D721Med (cell line): ENCODE measurements at regions not wholly inside any gene's neighbourhood (a gene's known extent, or its start where the extent isn't known, plus 50 kb on each side); places are given as distances from the start of the nearest gene placed in this dataset.

Experiments used
- DNase-seq: peaks from one replicate; pipeline ENCODE4 v3.0.0; 2011; ENCODE audit warnings: low spot score; ENCODE audit not compliant: insufficient read length
- FAIRE-seq: peaks from 2 replicates; lab custom pipeline; 2011; peaks lifted over from hg19 to GRCh38; lab: Jason Lieb, UNC
- TF ChIP-seq, protein P1 (sequence below): IDR thresholded peaks from 2 replicates; pipeline ENCODE4 v1.5.1; 2012; ENCODE audit warnings: mild to moderate bottlenecking, control low read depth; ENCODE audit not compliant: insufficient read depth; ENCODE audit errors: missing control alignments

DNA sequence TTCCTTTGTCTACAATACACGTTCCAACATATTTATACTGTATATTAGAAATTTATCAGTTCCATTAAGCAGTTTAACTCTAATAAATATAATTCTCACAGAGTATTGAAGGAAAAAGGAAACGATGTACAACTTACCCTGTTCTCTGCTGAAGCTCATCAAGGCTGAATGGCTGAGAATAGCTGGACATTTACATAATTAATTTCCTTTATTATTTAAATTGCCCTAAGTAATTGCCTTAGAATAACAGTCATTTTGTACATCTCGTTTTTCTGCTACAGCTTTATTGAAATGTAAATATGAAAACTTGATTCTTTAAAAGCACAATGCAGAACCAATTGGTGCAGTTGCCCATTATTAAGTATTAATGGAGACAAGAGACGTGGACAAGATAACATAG lies 648.3 kb upstream of the ATXN8OS start:
- TF ChIP-seq, protein P1, sequence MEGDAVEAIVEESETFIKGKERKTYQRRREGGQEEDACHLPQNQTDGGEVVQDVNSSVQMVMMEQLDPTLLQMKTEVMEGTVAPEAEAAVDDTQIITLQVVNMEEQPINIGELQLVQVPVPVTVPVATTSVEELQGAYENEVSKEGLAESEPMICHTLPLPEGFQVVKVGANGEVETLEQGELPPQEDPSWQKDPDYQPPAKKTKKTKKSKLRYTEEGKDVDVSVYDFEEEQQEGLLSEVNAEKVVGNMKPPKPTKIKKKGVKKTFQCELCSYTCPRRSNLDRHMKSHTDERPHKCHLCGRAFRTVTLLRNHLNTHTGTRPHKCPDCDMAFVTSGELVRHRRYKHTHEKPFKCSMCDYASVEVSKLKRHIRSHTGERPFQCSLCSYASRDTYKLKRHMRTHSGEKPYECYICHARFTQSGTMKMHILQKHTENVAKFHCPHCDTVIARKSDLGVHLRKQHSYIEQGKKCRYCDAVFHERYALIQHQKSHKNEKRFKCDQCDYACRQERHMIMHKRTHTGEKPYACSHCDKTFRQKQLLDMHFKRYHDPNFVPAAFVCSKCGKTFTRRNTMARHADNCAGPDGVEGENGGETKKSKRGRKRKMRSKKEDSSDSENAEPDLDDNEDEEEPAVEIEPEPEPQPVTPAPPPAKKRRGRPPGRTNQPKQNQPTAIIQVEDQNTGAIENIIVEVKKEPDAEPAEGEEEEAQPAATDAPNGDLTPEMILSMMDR, result no peak
- FAIRE-seq, result no peak
- DNase-seq, result no peak

- TF ChIP-seq, protein P1, result no peak
- FAIRE-seq (no peak), DNase-seq (no peak)
Measured at GRCh38 chr13:69458013-69458412, 649.6 kb upstream of the ATXN8OS start.

DNA sequence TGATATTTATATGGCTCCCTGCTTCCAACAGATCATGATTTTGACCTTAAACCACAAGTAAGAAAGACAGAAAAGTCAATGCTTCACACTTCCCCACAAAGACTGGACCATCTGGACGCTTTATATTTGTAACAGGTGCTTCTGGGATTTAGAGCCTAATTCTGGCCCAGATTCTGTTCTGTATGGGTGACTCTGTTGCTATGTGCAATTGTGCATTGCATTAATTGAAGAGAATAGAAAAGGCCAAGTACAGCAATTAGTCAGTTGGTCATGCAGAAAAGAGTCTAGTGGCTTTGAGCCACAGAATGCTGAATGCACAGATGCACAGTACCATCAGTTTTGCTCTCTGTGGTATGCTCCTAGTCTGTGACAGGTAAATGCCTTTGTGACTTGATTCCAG lies 657.4 kb upstream of the ATXN8OS start:
- TF ChIP-seq, protein P1, result no peak
- FAIRE-seq, result peak; percentile 96
- no peak for DNase-seq

- FAIRE-seq (no peak), DNase-seq (no peak)
- TF ChIP-seq, protein P1, result no peak
Measured at GRCh38 chr13:69425235-69425634, 682.4 kb upstream of the ATXN8OS start.

- FAIRE-seq (no peak), DNase-seq (no peak)
- TF ChIP-seq, protein P1, result no peak
Measured at GRCh38 chr13:69423844-69424243, 683.8 kb upstream of the ATXN8OS start.

DNA sequence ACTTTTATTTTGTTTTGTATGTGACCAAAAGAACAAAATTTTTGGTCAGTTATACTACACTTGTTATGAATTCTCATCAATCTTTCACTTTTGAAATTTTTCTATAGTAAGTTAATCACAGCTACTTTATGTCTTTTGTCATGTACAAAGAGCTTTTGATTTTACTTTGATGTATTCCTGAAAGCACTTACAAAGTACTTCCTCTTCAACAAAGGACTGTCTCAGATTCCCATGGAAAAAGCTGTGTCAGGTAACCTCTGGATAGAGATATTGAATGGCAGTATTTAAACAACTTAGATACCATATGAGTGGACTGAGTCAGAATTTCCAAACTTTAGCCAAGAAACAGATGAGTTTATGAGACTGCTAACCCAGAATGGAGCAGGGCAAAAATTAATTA lies 689.3 kb upstream of the ATXN8OS start:
- TF ChIP-seq, protein P1, result no peak
- no peak for FAIRE-seq
- DNase-seq, result no peak

DNA sequence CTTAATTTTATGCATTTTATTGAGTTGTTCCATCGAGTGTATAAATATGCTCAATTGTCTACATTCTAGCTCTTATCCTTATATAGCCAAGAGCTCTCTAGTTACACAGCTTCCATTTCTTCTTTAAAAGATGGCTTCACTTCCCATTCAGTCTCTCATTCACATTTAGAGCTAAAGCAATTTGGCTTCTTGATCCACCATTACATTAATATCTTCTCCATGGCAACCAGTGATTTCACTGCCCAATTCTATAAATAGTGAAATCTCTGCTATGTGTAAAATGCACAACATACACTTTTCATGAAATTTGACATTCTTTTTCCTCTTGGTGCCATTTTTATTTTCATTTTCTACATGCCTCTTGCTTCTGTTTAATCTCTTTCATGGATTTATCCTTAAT lies 696.9 kb upstream of the ATXN8OS start:
- FAIRE-seq, result no peak

More for the DNA sequence above, 696.9 kb upstream of the ATXN8OS start:
- DNase-seq, result no peak
- TF ChIP-seq, protein P1, result no peak
